ENCODE measurements at regions not wholly inside any gene's neighbourhood (a gene's known extent, or its start where the extent isn't known, plus 50 kb on each side); places are given as distances from the start of the nearest gene placed in this dataset.
A peak's percentile ranks its signal among the peaks of the same experiment; 100 is the strongest.
"Not testable (repeated sequence)": the region's sequence is repeated elsewhere in the genome, so short reads cannot be mapped to it uniquely, and the experiment has no call there.

DNA sequence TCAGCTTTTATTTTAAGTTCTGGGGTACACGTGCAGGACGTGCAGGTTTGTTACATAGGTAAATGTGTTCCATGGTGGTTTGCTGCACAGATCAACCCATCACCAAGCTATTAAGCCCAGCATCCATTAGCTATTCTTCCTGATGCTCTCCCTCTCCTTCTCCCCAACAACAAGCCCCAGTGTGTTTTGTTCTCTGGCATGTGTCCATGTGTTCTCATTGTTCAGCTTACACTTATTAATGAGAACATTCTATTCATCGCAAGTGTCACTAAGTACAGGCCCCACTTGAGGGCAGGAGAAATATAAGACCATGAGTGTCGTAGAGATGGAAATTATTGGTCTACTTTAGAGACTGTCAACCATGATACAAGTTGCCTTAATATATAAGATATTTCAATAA lies 615.1 kb downstream of the CDH8 start:
- no peak for DNase-seq

DNA sequence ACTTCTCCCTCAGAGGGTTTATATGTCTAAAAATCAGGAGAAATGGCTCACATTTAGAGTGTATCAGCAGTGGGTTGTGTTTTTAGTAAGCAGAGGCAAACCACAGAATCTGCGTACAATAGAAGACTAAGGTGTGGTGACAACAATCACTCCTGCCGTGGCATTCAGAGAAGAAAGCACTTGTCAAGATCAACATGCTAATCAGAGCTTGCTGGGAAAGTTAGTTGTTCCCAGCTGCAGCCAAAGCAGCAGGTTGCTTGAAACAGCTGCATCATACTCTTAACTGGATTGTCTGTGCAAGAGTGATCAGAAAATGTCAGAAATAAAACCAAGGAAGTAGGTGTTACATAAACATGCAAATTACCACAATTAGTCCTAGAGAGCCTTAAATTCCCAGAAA lies 616.4 kb downstream of the CDH8 start:
- no peak for DNase-seq

DNA sequence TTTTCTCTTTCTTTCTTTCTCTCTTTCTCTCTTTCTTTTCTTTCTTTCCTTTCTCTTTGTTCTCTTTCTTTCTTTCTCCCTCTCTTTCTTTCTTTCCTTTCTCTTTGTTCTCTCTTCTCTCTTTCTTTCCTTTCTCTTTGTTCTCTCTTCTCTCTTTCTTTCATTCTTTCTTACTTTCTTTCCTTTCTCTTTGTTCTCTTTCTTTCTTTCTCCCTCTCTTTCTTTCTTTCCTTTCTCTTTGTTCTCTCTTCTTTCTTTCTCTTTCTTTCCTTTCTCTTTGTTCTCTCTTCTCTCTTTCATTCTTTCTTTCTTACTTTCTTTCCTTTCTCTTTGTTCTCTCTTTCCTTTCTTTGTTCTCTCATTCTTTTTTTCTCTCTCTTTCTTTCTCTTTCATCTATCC lies 617.4 kb downstream of the CDH8 start:
- not testable (repeated sequence) for DNase-seq

DNA sequence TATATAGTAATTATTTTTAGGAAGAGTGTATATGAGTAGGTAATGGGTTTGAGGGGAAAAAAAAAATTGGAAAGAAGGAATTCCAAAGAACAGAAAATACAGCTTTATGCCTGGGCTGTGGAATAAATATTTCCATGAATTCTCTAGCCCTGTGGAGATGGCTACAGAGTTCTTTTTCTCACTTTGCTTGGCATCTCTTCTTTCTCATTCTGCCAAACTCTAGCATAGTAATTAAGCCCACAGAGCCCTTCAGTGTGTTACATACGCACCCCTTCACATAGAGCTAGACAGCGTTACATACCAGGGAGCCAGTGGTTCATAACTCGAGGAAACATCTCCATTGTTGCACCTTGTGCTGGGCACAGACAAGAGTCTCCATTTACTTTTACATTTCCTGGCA lies 621.1 kb downstream of the CDH8 start:
- DNase-seq = no peak

DNA sequence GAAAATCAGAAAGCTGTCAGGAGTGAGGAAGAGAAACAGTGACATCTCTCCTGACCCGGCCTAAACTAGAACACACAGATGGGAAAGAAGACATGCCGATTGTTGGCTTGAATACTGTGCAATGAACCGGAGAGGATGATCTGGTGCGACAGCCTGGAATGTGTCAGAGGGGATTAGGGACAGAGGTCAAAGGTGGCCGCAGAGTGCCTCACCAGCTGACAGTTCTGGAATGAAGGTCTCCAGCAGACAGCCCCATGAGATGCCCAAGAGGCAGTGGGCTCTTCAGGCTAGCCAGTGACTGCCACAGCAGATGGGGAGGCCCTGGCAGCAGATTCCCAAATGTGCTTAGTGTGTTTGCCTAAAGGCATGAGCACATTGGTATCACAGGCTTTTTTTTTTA lies 623.2 kb downstream of the CDH8 start:
- DNase-seq = no peak

DNA sequence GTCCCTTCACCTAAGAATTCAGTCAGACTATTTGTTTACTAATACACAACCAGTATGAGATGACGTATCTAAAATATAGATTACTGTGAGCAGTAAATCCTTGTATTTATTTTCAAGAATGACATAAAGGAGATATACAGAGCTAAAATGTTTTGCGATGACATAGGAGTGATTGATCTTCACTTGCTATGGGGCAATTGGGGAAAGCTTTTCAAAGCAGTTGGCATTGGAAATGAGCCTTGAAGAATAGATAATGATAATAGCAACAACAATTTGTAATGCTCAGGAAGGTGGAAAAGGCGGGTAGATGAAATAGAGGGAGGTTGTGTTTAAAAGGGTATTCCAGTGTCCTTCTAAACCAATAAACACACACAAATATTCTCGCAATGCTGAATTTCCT lies 623.7 kb downstream of the CDH8 start:
- no peak for DNase-seq

DNA sequence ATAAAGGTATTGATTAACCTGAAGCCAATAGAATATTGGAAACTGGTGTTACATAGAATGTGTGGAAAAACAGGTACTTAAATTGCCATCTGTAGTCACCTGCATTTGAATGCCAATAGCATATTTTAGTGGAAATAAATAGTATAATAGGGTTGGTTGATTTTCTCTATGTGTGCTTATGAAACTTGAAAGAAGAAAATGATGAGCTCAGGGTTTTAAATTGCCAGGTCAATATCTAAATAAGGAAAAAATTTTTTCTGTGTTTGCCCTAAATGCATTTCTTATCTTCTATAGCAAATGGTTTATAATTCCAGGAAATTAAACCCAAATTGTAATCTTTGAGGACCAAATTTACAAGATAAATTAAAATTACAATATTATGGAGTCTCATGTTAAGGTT lies 626.6 kb downstream of the CDH8 start:
- DNase-seq = no peak

DNA sequence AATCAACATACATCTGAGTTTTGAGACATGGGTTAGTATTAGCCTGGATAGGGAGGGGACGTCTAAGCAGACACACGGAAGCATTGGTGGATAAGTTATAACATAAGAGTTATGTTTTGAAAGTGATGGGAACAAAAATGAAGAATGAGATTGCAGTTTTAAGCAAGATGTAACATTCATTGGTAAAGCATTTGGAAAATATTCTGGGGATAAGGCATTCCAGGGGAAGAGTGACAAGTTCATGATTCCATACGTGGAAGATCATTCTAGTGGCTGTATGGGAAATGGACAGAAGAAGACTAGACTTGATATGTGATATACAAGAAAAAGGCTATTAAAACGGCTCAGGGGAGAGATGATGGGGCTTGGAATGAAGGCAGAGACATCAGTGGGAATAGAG lies 632.9 kb downstream of the CDH8 start:
- DNase-seq = no peak

DNA sequence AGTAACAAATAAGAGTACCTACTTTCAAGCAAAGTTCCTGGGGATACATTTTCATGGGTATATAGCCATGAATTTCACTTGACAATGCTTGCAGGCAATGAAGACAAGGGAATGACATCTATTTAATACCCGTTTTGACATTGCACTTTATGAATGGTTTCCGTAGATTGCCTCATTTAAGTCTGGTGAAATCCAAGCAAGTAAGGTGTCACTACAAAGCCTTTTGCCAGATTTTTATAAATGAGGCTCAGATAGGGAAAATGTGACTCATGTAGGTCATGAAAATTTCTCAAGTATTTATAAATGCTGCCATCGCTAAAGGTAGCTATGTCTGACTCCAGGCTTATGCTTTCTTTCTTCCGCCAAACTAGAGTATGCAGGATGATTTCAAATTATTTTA lies 644.3 kb downstream of the CDH8 start:
- DNase-seq = no peak

DNA sequence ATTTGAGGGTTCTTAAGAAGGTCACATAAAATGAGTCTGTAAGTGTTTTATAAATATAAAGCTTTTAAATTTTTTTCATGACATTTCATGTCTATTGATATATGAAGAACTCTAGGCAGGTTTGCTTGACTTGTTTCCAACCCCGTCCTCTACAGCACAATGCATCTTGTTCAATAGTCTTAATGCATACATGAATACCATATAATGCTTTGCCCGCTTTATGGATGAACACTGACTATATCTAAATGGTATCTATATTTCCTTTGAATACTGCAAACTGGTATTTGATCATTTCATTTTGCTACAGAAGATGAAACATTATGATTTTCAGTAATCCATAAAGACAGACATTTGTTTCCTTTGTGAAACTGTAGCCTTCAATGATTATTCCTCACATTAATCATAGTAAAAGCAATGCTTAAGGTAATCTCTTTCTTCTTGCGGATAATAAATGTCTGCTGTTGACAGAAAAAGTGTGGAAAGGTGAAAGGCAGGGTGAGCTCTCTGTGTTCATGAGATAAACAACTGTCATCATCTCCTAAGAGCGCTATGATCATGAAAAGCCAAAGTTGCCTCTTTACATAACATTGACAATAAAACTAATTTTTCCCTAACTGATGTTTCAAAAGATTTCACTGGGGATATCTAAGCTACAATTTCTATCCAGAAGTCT lies 645.1 kb downstream of the CDH8 start:
- no peak for DNase-seq

DNA sequence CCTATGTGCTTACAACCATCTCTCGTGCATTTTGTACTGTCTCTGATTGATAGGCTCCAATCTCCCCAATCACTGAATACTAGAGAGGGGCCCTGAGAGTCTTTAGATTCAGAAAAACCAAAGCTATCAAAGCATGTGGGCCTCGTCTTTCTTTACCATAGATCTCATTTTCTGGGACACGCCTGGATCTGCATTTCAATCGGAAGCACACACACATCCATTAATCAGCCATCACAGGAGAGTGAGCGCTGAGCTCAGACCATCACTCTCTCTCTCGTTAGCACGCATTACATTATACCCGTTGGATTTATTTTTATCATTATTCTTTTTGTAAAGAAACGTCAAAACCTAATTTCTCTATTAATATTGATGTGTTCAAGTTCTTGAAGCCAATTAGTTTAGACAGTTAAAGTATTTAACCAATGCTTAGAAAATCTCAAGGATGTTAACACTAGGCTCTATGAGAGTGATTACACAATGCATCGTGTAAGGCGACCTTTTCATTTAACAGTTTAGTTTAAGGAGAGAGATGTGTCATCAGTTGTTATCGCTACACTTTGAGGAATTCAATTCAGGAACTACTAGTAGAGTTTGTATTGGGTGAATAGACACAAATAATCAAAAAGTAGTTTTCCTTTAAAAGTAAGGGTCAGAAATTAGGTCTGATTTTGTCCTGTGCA lies 650.7 kb downstream of the CDH8 start:
- DNase-seq = no peak

DNA sequence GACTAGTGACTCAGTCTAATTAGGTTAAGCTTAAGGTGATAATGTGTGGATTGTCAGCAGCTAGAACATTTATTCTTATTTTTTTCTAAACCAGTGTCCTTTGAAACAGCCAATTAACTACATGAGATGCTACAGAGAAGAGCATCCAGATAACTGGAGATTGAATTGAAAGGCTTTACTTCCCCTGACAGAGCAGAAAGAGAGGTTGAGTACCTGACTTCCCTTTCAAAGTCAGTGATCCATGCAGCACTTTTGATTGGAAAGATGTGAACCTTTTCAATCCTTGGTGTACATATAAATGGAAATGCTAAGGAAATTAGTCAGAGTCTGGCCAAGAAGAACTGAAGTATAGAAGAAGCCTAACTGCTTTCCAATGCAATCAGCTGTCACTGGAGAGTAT lies 653.8 kb downstream of the CDH8 start:
- DNase-seq = no peak

DNA sequence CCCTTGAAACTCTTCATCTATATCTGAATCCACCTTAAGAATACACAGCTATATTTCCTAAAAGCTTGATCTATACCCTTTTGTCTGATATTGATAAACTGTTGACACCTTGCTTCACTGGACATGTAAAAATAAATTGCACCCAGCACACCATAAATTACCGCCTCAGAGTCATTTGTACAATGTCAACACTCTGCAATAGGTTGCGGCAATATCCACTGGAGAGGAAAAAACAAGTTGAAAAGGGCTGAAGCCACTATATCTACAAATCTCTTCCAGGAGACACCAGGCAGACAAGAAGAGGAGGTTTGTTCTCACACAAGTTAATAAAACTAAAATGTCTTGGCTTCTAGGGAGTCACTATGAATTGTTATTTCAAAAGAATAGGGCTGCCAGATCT lies 656.9 kb downstream of the CDH8 start:
- DNase-seq = no peak

DNA sequence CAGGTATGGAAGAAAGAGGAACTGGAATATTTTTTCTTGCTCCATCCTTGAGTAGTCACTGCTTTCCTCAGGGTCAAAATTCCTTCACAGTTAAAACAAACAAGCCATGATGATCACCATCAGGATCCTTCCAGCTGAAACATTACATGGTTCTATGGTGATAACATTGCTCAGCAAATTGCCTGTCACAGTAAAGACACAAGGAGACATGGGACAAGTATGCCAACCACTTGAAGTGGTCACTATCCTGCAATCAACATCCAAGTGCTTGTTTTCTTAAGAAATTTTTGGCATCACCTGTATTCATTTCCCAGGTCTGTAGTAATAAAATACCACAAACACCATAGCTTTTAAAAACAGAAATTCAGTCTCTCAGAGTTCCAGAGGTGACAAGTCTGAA lies 662.2 kb downstream of the CDH8 start:
- DNase-seq = no peak

DNA sequence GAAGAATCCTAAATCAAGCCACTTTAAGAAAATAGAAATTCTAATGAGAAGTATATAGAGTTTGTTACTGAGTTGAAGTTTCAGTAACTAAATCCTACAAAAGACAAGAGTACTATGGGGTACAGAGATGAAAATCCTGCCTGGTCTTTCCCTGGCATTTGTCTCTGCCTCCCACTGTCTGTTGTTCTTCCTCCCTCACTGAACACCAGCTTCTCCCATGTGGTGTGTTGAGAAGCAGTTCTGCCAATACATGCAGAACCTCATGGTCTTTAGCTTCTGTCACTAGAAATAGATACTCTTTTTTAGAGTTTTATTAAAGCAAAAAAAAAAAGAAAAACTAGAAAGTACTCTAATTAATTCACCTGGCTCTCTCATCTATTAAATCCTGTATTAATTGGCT lies 664.4 kb downstream of the CDH8 start:
- DNase-seq = no peak

DNA sequence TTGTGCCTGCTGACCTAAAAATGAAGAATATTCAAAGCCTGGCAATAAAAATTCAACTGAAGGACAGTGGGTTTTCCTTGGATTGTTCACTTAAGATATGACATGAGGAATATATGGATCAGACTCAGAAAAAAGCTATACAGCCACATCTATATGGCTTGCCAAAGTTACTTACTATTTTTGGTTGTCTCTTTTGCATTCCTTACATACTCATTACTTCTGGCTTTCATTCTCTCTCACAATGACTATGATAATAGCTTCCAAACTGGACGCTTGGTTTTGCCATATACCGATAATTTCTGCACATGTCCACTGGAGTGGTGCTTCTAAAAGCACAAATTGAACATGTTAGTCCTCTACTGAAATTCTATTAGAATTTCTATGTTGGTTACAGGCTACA lies 664.9 kb downstream of the CDH8 start:
- no peak for DNase-seq

DNA sequence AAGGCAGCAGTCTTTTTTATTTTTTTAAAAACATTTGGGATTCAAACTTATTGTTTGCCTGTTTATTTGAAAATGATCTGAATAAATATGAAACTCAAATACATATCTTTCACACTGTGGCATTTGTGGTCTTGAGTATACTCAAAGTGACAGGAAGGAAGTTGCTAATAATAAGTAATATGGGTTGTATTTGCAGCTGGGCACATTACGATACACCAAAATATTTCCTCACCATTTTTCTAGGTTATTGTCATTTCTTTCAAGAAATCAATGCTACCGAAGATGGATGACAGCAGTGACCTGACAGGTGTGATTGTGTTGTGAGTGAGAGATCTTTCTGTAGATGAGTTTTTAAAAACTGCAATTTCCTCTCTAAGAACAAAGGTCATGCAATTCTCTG lies 665.7 kb downstream of the CDH8 start:
- DNase-seq = no peak

DNA sequence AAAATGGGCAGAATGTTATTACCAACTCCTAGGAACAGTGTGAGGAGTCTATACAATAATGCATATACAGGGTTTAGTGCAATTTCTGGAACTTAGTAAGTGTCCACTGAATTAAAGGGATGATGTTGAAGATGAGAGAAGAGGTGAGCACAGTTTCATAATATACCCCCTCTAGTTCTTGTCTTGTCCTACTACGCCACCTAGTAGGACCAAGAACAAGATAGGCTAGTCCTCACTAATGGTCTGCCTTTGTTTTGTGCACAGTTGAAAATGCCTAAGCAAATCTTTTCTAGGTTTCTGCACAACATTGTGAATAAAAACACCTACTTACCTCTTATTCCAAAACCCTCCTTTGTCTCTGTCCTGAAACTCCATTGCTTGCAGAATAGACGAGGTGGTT lies 670.2 kb downstream of the CDH8 start:
- DNase-seq = no peak

DNA sequence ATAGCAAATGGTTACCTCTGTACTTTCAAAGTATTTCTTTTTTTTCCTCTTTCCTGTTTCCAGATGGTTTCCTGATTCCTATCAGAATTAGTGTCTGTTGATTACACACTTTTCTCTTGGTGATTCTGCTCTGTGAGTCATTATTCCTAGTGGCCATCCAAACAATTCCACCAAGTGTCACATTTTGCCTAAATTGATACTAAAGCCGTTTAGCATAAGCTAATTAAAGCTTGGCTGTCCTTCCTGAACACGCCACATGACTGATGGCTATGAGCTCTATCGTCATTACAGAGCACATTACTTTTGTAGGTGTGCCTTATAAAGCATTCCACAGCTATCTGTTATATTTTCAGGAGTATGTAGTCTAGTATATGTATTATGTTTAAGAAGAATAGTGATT lies 671.2 kb downstream of the CDH8 start:
- no peak for DNase-seq

DNA sequence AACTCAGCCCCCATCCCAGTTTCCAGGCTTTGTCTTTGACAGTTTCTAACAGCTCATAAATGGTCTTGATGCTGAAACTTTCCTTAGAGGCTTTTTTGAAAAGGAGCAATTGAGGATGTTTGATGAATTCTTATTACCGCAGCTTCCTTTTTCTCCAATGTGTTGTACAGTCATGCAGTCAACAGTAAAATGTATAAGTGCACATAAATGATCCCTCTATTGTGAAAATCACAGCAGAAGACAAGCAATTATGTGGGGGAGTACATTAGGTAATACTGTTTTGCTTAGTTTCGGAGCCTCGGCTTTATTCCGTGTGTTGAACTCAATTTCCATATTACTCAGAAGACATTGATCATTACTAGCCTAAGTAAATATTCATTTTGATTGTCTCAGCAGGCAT lies 673.7 kb downstream of the CDH8 start:
- no peak for DNase-seq

DNA sequence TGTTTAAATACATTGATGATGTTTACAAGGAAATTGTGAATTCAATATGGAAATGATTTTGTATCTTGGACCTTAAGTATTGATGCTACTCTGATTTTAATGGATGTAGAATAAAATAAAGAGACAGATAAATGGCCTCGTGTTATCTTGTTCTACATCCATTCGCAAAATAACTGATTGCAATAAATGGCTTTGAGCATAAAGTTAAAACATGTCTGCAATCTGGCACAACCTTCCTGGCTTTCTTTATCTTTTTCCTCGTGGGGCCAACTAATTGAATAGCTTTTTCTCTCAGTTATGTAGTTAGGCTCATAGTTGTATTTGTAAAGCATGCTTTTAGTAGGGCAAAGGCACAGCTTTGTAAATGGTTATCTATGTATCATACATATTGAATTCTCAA lies 691.4 kb downstream of the CDH8 start:
- DNase-seq = no peak

DNA sequence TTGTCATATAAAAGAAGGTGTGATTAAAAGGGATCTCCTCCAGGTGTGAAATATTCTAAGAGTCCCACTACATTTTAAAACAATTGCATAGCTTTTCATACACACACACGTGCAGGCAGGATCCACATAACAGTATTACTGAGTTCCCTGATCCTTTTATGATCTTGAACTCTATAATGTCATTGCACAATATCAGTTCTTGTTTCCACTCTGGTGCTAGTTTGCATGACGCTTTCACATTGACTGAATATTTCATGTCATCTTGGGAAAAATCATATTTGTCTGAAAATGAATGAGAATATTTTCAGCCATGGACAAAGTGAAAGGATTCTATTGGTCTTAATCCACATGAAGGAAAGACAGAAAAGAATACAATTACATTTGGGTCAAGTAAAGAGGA lies 703.8 kb downstream of the CDH8 start:
- no peak for DNase-seq

DNA sequence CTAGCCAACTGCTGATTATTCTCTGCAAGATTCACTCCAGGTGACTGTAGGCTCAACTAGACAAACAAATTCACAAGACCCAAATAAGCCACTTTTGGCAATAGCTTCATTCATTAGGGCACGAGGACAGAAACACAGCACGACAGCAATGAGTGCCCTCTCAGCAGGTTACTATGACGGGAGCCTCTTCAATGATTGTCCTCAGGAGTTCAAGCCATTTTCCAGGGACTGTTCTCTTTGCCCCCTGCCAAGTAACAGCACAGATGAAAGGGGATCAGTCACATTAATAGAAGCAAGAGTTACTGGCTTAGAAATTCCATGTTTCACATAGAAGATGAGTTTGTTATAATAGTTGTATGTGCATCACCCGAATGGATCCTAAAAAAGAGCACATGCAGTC lies 712.2 kb downstream of the CDH8 start:
- DNase-seq = no peak

DNA sequence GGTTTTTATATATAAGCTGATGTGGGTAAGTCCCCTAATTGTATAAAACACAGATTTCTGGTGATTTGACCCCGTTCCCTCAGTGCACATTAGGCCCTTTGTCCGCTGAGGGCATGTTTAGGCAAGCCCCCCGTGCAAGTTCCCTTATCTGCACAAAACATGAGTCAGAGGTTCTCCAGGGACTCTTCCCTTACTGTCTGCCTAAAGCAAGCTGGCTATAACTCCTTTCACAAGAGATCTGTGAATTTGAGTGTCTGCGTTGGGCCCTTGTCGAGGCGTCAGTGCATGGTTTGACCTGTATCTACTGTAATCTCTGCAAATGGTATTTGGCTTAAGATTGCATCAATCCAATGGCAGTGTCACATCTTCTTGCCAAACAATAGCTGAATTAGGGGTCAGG lies 712.8 kb downstream of the CDH8 start:
- DNase-seq = peak; percentile 16

DNA sequence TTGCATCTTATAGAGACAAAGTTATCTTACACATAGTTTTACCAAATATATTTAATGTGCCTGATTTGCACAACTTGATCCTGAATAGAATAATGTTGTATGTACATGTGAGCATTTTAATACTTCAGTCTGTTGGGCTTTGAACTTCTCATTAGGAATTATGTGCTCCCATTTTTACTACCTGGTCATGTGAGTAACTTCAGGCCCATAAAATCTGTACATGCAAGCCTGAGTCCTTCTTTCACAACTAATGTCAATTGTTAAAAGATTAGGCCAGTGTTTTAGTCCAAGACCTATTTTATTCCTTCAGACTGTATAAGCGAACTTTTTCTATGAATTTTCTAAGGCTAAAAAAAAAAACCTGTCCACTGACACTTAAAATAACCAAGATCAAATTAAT lies 715.4 kb downstream of the CDH8 start:
- no peak for DNase-seq
